GM23338 (cell line): ENCODE measurements at regions not wholly inside any gene's neighbourhood (a gene's known extent, or its start where the extent isn't known, plus 50 kb on each side); places are given as distances from the start of the nearest gene placed in this dataset.

ENCODE experiments used
- ATAC-seq: fragments of 200-7000 bp; cut with Tn5 transposase; 3 replicates; pipeline ENCODE4 v1.9.1; 2020
- DNase-seq: peaks from one replicate; pipeline ENCODE4 v3.0.0-alpha.2; 2015; ENCODE audit warnings: low spot score
- H2AFZ ChIP-seq: fragments of 200-600 bp; sonication (generic); 2 replicates; pipeline ENCODE4 v1.8.0; 2016; ENCODE audit warnings: antibody characterized with exemption, mild to moderate bottlenecking, moderate library complexity
- H3F3A ChIP-seq: fragments of 200-600 bp; sonication (generic); replicated peaks from 2 replicates; pipeline ENCODE4 v1.8.0; 2017; ENCODE audit warnings: antibody characterized with exemption, mixed run types, low read depth
- H3K27ac ChIP-seq: fragments of 200-600 bp; sonication (generic); 2 replicates; pipeline ENCODE4 v1.6.1; 2016; ENCODE audit warnings: low read depth
- H3K27me3 ChIP-seq: fragments of 200-600 bp; sonication (generic); 2 replicates; pipeline ENCODE4 v1.8.0; 2016; ENCODE audit warnings: mild to moderate bottlenecking, mixed run types, moderate library complexity; ENCODE audit not compliant: insufficient read depth
- H3K36me3 ChIP-seq: fragments of 200-600 bp; sonication (generic); 2 replicates; pipeline ENCODE4 v1.8.0; 2016; ENCODE audit warnings: mild to moderate bottlenecking; ENCODE audit not compliant: insufficient read depth
- H3K4me1 ChIP-seq: fragments of 200-600 bp; sonication (generic); 2 replicates; pipeline ENCODE4 v1.8.0; 2016; ENCODE audit warnings: mild to moderate bottlenecking, moderate library complexity; ENCODE audit not compliant: insufficient read depth
- H3K4me2 ChIP-seq: fragments of 200-600 bp; sonication (generic); 2 replicates; pipeline ENCODE4 v1.7.1; 2017; ENCODE audit warnings: mixed run types
- H3K4me3 ChIP-seq: fragments of 200-600 bp; sonication (generic); 2 replicates; pipeline ENCODE4 v1.6.1; 2016; ENCODE audit warnings: mixed run types
- H3K79me2 ChIP-seq: fragments of 200-600 bp; sonication (generic); replicated peaks from 2 replicates; pipeline ENCODE4 v1.8.0; 2017; ENCODE audit warnings: mild to moderate bottlenecking; ENCODE audit not compliant: insufficient read depth
- H3K9me2 ChIP-seq: fragments of 200-600 bp; sonication (generic); 2 replicates; pipeline ENCODE4 v1.8.0; 2017; ENCODE audit not compliant: insufficient read depth
- H4K20me1 ChIP-seq: fragments of 200-600 bp; sonication (generic); replicated peaks from 2 replicates; pipeline ENCODE4 v1.8.0; 2017; ENCODE audit warnings: mild to moderate bottlenecking; ENCODE audit not compliant: insufficient read depth
- H3K27ac Mint-ChIP-seq: 2 replicates; pipeline ENCODE4 v1.8.0; 2020; ENCODE audit warnings: inconsistent platforms, mild to moderate bottlenecking, moderate library complexity, mixed read lengths
- H3K27me3 Mint-ChIP-seq: 3 replicates; pipeline ENCODE4 v1.8.0; 2022; ENCODE audit warnings: low read depth, mild to moderate bottlenecking, moderate library complexity, mixed read lengths, inconsistent platforms; ENCODE audit not compliant: insufficient read depth, poor library complexity
- H3K36me3 Mint-ChIP-seq: 3 replicates; pipeline ENCODE4 v1.8.0; 2021; ENCODE audit warnings: low read depth, mild to moderate bottlenecking, inconsistent platforms, moderate library complexity, mixed read lengths
- H3K4me1 Mint-ChIP-seq: 3 replicates; pipeline ENCODE4 v1.8.0; 2020; ENCODE audit warnings: mild to moderate bottlenecking, inconsistent platforms, mixed read lengths
- H3K4me3 Mint-ChIP-seq: 3 replicates; pipeline ENCODE4 v1.8.0; 2021; ENCODE audit warnings: moderate library complexity, mild to moderate bottlenecking, inconsistent platforms, mixed read lengths
- H3K9me3 Mint-ChIP-seq: 3 replicates; pipeline ENCODE4 v1.8.0; 2020; ENCODE audit warnings: moderate library complexity, mild to moderate bottlenecking, inconsistent platforms, mixed read lengths
- CREB1 ChIP-seq: fragments of 250-450 bp; sonication (Bioruptor Pico); IDR thresholded peaks from 2 replicates; pipeline ENCODE4 v1.5.0; 2020; ENCODE audit warnings: low read depth, mild to moderate bottlenecking, moderate library complexity
- ETS1 ChIP-seq: IDR thresholded peaks from 2 replicates; pipeline ENCODE4 v1.6.1; 2016; ENCODE audit warnings: antibody characterized with exemption
- EZH2 ChIP-seq: fragments of 200-600 bp; sonication (generic); IDR thresholded peaks from one replicate; pipeline ENCODE4 v1.8.0; 2017; ENCODE audit warnings: antibody characterized with exemption, mild to moderate bottlenecking, low read depth; ENCODE audit not compliant: unreplicated experiment
- EZH2phosphoT487 ChIP-seq: fragments of 200-600 bp; sonication (generic); IDR thresholded peaks from one replicate; pipeline ENCODE4 v1.8.1; 2018; ENCODE audit warnings: antibody characterized with exemption; ENCODE audit not compliant: unreplicated experiment
- JUNB ChIP-seq: IDR thresholded peaks from one replicate; pipeline ENCODE4 v1.6.1; 2016; ENCODE audit warnings: antibody characterized with exemption; ENCODE audit not compliant: unreplicated experiment
- NANOG ChIP-seq: IDR thresholded peaks from 2 replicates; pipeline ENCODE4 v1.6.1; 2016; ENCODE audit warnings: antibody characterized with exemption, borderline replicate concordance
- POLR2AphosphoS5 ChIP-seq: IDR thresholded peaks from 2 replicates; pipeline ENCODE4 v1.6.1; 2016; ENCODE audit warnings: antibody characterized with exemption, low read depth
- STAT1 ChIP-seq: IDR thresholded peaks from one replicate; pipeline ENCODE4 v1.6.1; 2016; ENCODE audit warnings: antibody characterized with exemption; ENCODE audit not compliant: unreplicated experiment
- ZNF114 ChIP-seq: fragments of 250-450 bp; sonication (Bioruptor Pico); IDR thresholded peaks from 2 replicates; pipeline ENCODE4 v1.5.0; 2020; ENCODE audit warnings: mild to moderate bottlenecking, moderate library complexity
- ZNF331 ChIP-seq: fragments of 250-450 bp; sonication (Bioruptor Pico); IDR thresholded peaks from 2 replicates; pipeline ENCODE4 v1.5.0; 2020; ENCODE audit warnings: low read depth, mild to moderate bottlenecking, moderate library complexity
- ZNF462 ChIP-seq: fragments of 250-450 bp; sonication (Bioruptor Pico); IDR thresholded peaks from 2 replicates; pipeline ENCODE4 v1.5.0; 2020; ENCODE audit warnings: mild to moderate bottlenecking, moderate library complexity
- TF ChIP-seq, protein P1 (sequence below): IDR thresholded peaks from one replicate; pipeline ENCODE4 v1.6.1; 2018; ENCODE audit warnings: antibody characterized with exemption; ENCODE audit not compliant: unreplicated experiment
- TF ChIP-seq, protein P2 (sequence below), 2 experiments: fragments of 200-600 bp in 1 of 2; sonication (generic) in 1 of 2; conservative IDR thresholded peaks; 2 replicates each; pipeline versions ENCODE4 v1.5.1 to v1.6.1; 2016 to 2017; ENCODE audit warnings: antibody characterized with exemption in 2 of 2, low read depth in 2 of 2, mild to moderate bottlenecking in 2 of 2, moderate library complexity in 1 of 2

GRCh38 chr6:85114581-85114935, 335.3 kb upstream of the NT5E start:
- TF ChIP-seq EZH2 (no peak), CREB1 (CRISPR knock-in tag) (no peak), JUNB (no peak), EZH2phosphoT487 (no peak), ZNF114 (CRISPR knock-in tag) (no peak), NANOG (no peak), ZNF462 (CRISPR knock-in tag) (no peak), POLR2AphosphoS5 (no peak), ZNF331 (no peak), ETS1 (no peak), STAT1 (no peak)
- TF ChIP-seq, protein P1, sequence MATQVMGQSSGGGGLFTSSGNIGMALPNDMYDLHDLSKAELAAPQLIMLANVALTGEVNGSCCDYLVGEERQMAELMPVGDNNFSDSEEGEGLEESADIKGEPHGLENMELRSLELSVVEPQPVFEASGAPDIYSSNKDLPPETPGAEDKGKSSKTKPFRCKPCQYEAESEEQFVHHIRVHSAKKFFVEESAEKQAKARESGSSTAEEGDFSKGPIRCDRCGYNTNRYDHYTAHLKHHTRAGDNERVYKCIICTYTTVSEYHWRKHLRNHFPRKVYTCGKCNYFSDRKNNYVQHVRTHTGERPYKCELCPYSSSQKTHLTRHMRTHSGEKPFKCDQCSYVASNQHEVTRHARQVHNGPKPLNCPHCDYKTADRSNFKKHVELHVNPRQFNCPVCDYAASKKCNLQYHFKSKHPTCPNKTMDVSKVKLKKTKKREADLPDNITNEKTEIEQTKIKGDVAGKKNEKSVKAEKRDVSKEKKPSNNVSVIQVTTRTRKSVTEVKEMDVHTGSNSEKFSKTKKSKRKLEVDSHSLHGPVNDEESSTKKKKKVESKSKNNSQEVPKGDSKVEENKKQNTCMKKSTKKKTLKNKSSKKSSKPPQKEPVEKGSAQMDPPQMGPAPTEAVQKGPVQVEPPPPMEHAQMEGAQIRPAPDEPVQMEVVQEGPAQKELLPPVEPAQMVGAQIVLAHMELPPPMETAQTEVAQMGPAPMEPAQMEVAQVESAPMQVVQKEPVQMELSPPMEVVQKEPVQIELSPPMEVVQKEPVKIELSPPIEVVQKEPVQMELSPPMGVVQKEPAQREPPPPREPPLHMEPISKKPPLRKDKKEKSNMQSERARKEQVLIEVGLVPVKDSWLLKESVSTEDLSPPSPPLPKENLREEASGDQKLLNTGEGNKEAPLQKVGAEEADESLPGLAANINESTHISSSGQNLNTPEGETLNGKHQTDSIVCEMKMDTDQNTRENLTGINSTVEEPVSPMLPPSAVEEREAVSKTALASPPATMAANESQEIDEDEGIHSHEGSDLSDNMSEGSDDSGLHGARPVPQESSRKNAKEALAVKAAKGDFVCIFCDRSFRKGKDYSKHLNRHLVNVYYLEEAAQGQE: no peak
- TF ChIP-seq, protein P2, sequence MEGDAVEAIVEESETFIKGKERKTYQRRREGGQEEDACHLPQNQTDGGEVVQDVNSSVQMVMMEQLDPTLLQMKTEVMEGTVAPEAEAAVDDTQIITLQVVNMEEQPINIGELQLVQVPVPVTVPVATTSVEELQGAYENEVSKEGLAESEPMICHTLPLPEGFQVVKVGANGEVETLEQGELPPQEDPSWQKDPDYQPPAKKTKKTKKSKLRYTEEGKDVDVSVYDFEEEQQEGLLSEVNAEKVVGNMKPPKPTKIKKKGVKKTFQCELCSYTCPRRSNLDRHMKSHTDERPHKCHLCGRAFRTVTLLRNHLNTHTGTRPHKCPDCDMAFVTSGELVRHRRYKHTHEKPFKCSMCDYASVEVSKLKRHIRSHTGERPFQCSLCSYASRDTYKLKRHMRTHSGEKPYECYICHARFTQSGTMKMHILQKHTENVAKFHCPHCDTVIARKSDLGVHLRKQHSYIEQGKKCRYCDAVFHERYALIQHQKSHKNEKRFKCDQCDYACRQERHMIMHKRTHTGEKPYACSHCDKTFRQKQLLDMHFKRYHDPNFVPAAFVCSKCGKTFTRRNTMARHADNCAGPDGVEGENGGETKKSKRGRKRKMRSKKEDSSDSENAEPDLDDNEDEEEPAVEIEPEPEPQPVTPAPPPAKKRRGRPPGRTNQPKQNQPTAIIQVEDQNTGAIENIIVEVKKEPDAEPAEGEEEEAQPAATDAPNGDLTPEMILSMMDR (conservative IDR thresholded peaks at IDR 0.05; ENCODE audit: low read depth in 2 of 2): no peak
- Mint-ChIP-seq H3K27me3 (peaks cover 5% of the 10 kb centered on the region), H3K36me3 (no peaks in the 10 kb centered on the region), H3K9me3 (no peaks in the 10 kb centered on the region), H3K4me1 (peaks cover 31% of the 10 kb centered on the region), H3K4me3 (no peak overlapping the region), H3K27ac (no peak overlapping the region)
- H3F3A ChIP-seq: 0 out of 2 replicates have a peak, but pooled peaks cover 4% of the 10 kb centered on the region
- peaks cover 30% of the 10 kb centered on the region for H3K4me1 ChIP-seq
- no peaks in the 10 kb centered on the region for H3K9me2 ChIP-seq
- no peak for DNase-seq
- H2AFZ ChIP-seq: peak overlapping the region; percentile 33; the same call in 1 of the 2 replicates
- H3K27me3 ChIP-seq: no peaks in the 10 kb centered on the region
- H3K36me3 ChIP-seq: no peaks in the 10 kb centered on the region
- no peaks in the 10 kb centered on the region for H3K79me2 ChIP-seq
- no peak overlapping the region for H3K4me2 ChIP-seq
- no peaks in the 10 kb centered on the region for H4K20me1 ChIP-seq
- no peak overlapping the region for H3K27ac ChIP-seq
- ATAC-seq: no peak
- no peak overlapping the region for H3K4me3 ChIP-seq
